ENCODE measurements at regions not wholly inside any gene's neighbourhood (a gene's known extent, or its start where the extent isn't known, plus 50 kb on each side); places are given as distances from the start of the nearest gene placed in this dataset.

DNA sequence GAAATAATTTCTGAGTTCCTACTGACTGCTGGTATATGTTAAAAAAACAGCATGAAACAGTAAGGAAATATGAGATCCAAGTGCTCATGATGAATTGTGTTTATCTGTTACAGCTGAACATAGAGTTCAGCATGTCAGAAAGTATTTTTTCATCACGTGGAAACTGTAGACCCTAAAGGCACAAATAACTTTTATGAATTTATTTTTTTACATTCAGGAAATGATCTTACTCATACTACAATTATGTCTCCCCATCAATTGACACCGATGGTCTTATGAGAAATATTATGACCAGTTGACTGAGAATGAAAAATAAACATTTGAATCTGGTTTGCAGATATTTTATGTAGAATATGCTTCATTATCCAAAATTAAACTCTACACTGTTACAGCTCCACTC lies 283.1 kb upstream of the SPANXN4 start:
- Histone ChIP-seq H3K9me3 (no peaks in the 10 kb centered on the region), H3K36me3 (ENCODE audit: low read depth, missing control alignments) (no peaks in the 10 kb centered on the region), H3K4me3 (no peak overlapping the region), H3K4me1 (no peaks in the 10 kb centered on the region), H3K27me3 (no peaks in the 10 kb centered on the region), H3K27ac (no peak overlapping the region)
- TF ChIP-seq CTCF (IDR thresholded peaks at IDR 0.05): no peak
- no peak for TF ChIP-seq POLR2A (IDR thresholded peaks at IDR 0.05)
- intact Hi-C loops (cut with DNase I; ENCODE audit: low total_unique reads): no loop called here
- WGBS, 2 donors: 68 to 73% methylated on average over 2 of the region's 2 CpGs
- DNase-seq: no peak

DNA sequence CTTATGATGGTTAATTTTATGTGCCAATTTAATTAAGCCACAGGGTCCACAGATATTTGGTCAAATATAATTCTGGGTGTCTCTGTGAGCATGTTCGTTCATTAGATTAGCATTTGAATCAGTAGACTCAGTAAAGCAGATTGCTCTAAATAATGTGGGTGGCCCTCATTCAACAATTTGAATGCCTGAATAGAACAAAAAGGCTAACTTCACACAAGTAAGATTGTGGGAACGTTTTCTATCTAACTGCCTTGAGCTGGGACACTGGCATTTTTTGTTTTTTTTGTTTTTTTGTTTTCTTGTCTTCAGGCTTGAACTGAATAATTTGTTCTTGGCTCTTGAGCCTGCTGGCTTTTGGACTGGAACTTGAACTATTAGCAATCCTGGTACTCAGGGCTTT lies 292.4 kb upstream of the SPANXN4 start:
- Histone ChIP-seq H3K36me3 (ENCODE audit: low read depth, missing control alignments) (no peaks in the 10 kb centered on the region), H3K4me1 (no peaks in the 10 kb centered on the region), H3K9me3 (no peaks in the 10 kb centered on the region), H3K27me3 (no peaks in the 10 kb centered on the region), H3K4me3 (no peak overlapping the region), H3K27ac (no peak overlapping the region)
- DNase-seq: no peak
- intact Hi-C loops (cut with DNase I; ENCODE audit: low total_unique reads): no loop called here
- no peak for TF ChIP-seq POLR2A (IDR thresholded peaks at IDR 0.05)
- TF ChIP-seq CTCF (IDR thresholded peaks at IDR 0.05): no peak
- 53 to 56% methylated on average over 2 of the region's 2 CpGs for WGBS, 2 donors

- Histone ChIP-seq H3K27me3 (no peaks in the 10 kb centered on the region), H3K27ac (no peak overlapping the region), H3K4me1 (no peaks in the 10 kb centered on the region), H3K4me3 (no peak overlapping the region), H3K9me3 (no peaks in the 10 kb centered on the region), H3K36me3 (ENCODE audit: low read depth, missing control alignments) (no peaks in the 10 kb centered on the region)
- 61 to 76% methylated on average over 3 of the region's 3 CpGs for WGBS, 2 donors
- no peak for DNase-seq
- intact Hi-C loops (cut with DNase I; ENCODE audit: low total_unique reads): no loop called here
- TF ChIP-seq CTCF (IDR thresholded peaks at IDR 0.05): no peak
- no peak for TF ChIP-seq POLR2A (IDR thresholded peaks at IDR 0.05)
These were observed 313.9 kb upstream of the SPANXN4 start for GRCh38 chrX:142711796-142712290.

DNA sequence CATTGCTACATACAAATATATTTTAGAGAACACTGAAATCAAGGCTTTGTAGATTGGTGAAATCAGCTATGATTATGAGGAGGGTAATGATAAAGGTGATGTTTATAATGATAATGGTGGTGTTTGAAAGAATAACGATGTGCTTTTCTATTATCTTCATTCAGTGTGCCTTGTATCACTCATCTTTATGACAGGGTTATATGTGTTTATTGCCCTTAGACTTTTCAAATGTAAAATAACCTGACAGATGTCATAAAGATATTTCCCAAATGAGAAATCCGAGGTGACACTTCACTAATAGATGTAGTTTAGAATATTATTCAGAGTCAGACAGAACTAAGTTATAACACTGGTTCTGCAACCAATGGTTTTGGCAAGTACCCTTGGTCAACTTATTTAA lies 323.0 kb upstream of the SPANXN4 start:
- TF ChIP-seq POLR2A (IDR thresholded peaks at IDR 0.05): no peak
- TF ChIP-seq CTCF (IDR thresholded peaks at IDR 0.05): no peak
- Histone ChIP-seq H3K4me3 (no peak overlapping the region), H3K27ac (no peak overlapping the region), H3K27me3 (no peaks in the 10 kb centered on the region), H3K4me1 (no peaks in the 10 kb centered on the region), H3K36me3 (ENCODE audit: low read depth, missing control alignments) (no peaks in the 10 kb centered on the region), H3K9me3 (no peaks in the 10 kb centered on the region)
- intact Hi-C loops (cut with DNase I; ENCODE audit: low total_unique reads): no loop called here
- DNase-seq: no peak
- WGBS, 2 donors: 48 to 49% methylated on average over 2 of the region's 2 CpGs

DNA sequence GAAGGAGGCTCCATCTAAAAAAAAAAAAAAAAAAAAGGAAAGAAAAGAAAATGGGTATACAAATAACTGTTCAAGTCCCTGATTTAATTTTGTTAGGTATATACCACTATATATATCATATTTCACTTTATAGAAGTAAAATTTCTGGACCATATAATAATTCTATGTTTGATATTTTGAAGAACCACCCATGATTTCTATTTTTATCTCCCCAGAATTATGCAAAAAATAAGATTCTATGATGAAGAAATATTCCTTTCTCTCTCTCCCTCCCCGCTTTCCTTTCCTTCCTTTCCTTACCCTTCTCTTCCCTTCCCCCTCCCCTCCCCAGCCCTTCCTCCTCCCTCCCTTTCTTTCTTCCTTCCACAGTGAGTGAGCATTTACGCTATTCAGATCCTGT lies 337.5 kb upstream of the SPANXN4 start:
- TF ChIP-seq CTCF (IDR thresholded peaks at IDR 0.05): no peak
- TF ChIP-seq POLR2A (IDR thresholded peaks at IDR 0.05): no peak
- H3K4me1 ChIP-seq: no peaks in the 10 kb centered on the region
- H3K9me3 ChIP-seq: no peaks in the 10 kb centered on the region
- H3K36me3 ChIP-seq (ENCODE audit: low read depth, missing control alignments): no peaks in the 10 kb centered on the region
- no peaks in the 10 kb centered on the region for H3K27me3 ChIP-seq
- no peak overlapping the region for H3K27ac ChIP-seq
- no peak for DNase-seq
- WGBS, 2 donors: 93 to 96% methylated on average over 2 of the region's 2 CpGs
- no peak overlapping the region for H3K4me3 ChIP-seq
- intact Hi-C loops (cut with DNase I; ENCODE audit: low total_unique reads): no loop called here
